Lower leg skin (tissue), 4 donors: ENCODE measurements at regions not wholly inside any gene's neighbourhood (a gene's known extent, or its start where the extent isn't known, plus 50 kb on each side); places are given as distances from the start of the nearest gene placed in this dataset.

ENCODE experiments used
- DNase-seq, 2 donors: peaks; one replicate each; pipeline ENCODE4 v3.0.0-alpha.2; 2019; ENCODE audit warnings: low spot score in 2 of 2
- H3K4me3 ChIP-seq: fragments of 200-600 bp; sonication (generic); 2 replicates; pipeline ENCODE4 v1.5.1; 2017; ENCODE audit warnings: mild to moderate bottlenecking, low read depth; ENCODE audit not compliant: poor library complexity, severe bottlenecking
- POLR2A ChIP-seq, 2 donors: fragments of 450-650 bp; IDR thresholded peaks; one replicate each; pipeline ENCODE4 v1.6.1; 2016 to 2017; ENCODE audit warnings: antibody characterized with exemption in 2 of 2, mild to moderate bottlenecking in 1 of 2, moderate library complexity in 1 of 2
- WGBS, 2 donors: methylation state at CpG; one replicate each; pipeline ENCODE4 v1.1.5; 2018; 5-methylcytosine and 5-hydroxymethylcytosine counted together
- intact Hi-C: fragments of 100-400 bp; cut with DNase I; formaldehyde crosslinking; loops from one replicate; pipeline ENCODE4 v1.15.0; 2023; ENCODE audit warnings: low total_unique reads
- TF ChIP-seq, protein P1 (sequence below), 3 donors: fragments of 450-650 bp; IDR thresholded peaks; one replicate each; pipeline ENCODE4 v1.5.1; 2016; ENCODE audit warnings: antibody characterized with exemption in 3 of 3, mild to moderate bottlenecking in 3 of 3, moderate library complexity in 2 of 3

DNA sequence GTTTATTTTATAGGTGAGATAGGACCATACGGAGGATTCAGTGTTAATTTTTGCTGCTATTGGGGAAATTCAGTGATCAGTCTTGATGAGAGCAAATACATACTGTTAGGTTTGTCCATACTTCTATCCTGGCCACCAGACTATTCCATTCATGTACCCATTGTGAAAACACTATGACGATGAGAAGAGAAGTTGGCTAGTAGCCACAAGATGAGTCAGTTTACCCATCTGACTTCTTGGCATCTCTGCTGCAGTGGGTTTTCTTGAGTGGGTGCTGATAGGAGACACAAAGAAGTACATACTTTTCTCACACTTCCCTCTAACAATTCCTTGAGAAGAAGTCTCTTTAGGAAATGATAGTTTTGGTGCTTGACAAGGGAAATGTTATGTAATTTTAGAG, 133.1 kb downstream of the TFPI2 start:
- TF ChIP-seq, protein P1, sequence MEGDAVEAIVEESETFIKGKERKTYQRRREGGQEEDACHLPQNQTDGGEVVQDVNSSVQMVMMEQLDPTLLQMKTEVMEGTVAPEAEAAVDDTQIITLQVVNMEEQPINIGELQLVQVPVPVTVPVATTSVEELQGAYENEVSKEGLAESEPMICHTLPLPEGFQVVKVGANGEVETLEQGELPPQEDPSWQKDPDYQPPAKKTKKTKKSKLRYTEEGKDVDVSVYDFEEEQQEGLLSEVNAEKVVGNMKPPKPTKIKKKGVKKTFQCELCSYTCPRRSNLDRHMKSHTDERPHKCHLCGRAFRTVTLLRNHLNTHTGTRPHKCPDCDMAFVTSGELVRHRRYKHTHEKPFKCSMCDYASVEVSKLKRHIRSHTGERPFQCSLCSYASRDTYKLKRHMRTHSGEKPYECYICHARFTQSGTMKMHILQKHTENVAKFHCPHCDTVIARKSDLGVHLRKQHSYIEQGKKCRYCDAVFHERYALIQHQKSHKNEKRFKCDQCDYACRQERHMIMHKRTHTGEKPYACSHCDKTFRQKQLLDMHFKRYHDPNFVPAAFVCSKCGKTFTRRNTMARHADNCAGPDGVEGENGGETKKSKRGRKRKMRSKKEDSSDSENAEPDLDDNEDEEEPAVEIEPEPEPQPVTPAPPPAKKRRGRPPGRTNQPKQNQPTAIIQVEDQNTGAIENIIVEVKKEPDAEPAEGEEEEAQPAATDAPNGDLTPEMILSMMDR (IDR thresholded peaks at IDR 0.05), result no peak
- no peak for TF ChIP-seq POLR2A (IDR thresholded peaks at IDR 0.05)
- DNase-seq, result no peak
- 72 to 75% methylated on average over 2 of the region's 2 CpGs for WGBS, 2 donors
- intact Hi-C loops, result no loop called here
- no peak overlapping the region for H3K4me3 ChIP-seq

GRCh38 chr7:93756890-93757289, 133.7 kb downstream of the TFPI2 start:
- no peak overlapping the region for H3K4me3 ChIP-seq
- no peak for DNase-seq
- intact Hi-C loops, result no loop called here
- 59 to 62% methylated on average over 2 of the region's 2 CpGs for WGBS, 2 donors
- TF ChIP-seq POLR2A (IDR thresholded peaks at IDR 0.05), result no peak
- TF ChIP-seq, protein P1 (IDR thresholded peaks at IDR 0.05), result no peak

GRCh38 chr7:93751421-93751820, 139.1 kb downstream of the TFPI2 start:
- WGBS, 2 donors, result 49 to 56% methylated on average over 1 of the region's 1 CpG
- H3K4me3 ChIP-seq, result no peak overlapping the region
- no peak for DNase-seq
- intact Hi-C loops, result no loop called here
- TF ChIP-seq, protein P1 (IDR thresholded peaks at IDR 0.05), result no peak
- TF ChIP-seq POLR2A (IDR thresholded peaks at IDR 0.05), result no peak

DNA sequence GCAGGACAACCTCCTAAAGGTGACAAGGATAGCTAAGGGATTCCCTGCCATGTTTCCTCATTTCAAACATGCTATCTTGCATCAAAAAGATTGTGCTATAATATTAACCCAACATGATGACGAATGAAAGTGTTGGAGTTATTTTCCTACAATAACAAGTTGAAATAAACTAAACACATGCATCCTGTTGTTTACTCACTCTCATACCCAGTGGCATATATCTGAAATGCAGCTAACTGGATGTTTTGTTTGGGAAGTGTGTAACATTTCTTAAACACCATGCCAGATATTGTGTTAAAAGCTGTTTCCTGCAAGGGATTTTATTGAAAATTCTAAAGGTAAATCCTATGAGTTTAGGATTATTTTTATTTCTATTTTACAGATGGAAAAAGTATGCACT, 139.6 kb downstream of the TFPI2 start:
- no peak overlapping the region for H3K4me3 ChIP-seq
- intact Hi-C loops, result no loop called here
- no peak for DNase-seq
- WGBS, 2 donors, result 60 to 66% methylated on average over 1 of the region's 1 CpG
- TF ChIP-seq, protein P1 (IDR thresholded peaks at IDR 0.05), result no peak
- TF ChIP-seq POLR2A (IDR thresholded peaks at IDR 0.05), result no peak

- 66 to 68% methylated on average over 3 of the region's 3 CpGs for WGBS, 2 donors
- TF ChIP-seq POLR2A (IDR thresholded peaks at IDR 0.05), result no peak
- TF ChIP-seq, protein P1 (IDR thresholded peaks at IDR 0.05), result no peak
Observed at GRCh38 chr7:93747019-93747418, 143.5 kb downstream of the TFPI2 start.

GRCh38 chr7:93739424-93739823, 151.1 kb downstream of the TFPI2 start:
- intact Hi-C loops, result no loop called here
- TF ChIP-seq, protein P1 (IDR thresholded peaks at IDR 0.05), result no peak
- no peak for TF ChIP-seq POLR2A (IDR thresholded peaks at IDR 0.05)
- no peak for DNase-seq
- no peak overlapping the region for H3K4me3 ChIP-seq

More at GRCh38 chr7:93747019-93747418, 143.5 kb downstream of the TFPI2 start:
- no peak overlapping the region for H3K4me3 ChIP-seq
- intact Hi-C loops, result no loop called here
- no peak for DNase-seq
